ENCODE measurements at regions not wholly inside any gene's neighbourhood (a gene's known extent, or its start where the extent isn't known, plus 50 kb on each side); places are given as distances from the start of the nearest gene placed in this dataset.

GRCh38 chr14:22265319-22266141 is 323.5 kb downstream of the DAD1 start:
- TF ChIP-seq POLR2A (IDR thresholded peaks at IDR 0.05) = no peak
- no peak for TF ChIP-seq CTCF (IDR thresholded peaks at IDR 0.05 in 8 of 11, conservative IDR thresholded peaks at IDR 0.05 in 3 of 11)
- TF ChIP-seq POLR2AphosphoS5 (IDR thresholded peaks at IDR 0.05) = no peak
